DLD1 (cell line): ENCODE measurements at regions not wholly inside any gene's neighbourhood (a gene's known extent, or its start where the extent isn't known, plus 50 kb on each side); places are given as distances from the start of the nearest gene placed in this dataset.

ENCODE experiments used
- in situ Hi-C: cut with HindIII; loops from 2 replicates; pipeline ENCODE4 v1.10.0; 2017; ENCODE audit warnings: low sequenced_read_pairs

- in situ Hi-C loops: no loop called here
Observed at GRCh38 chr5:14019768-14020290, 75.3 kb upstream of the DNAH5 start.

GRCh38 chr5:14017904-14018303, 73.4 kb upstream of the DNAH5 start:
- in situ Hi-C loops: no loop called here

- in situ Hi-C loops: no loop called here
Observed at GRCh38 chr5:14016549-14016948, 72.1 kb upstream of the DNAH5 start.

- in situ Hi-C loops: no loop called here
Observed at GRCh38 chr5:14011089-14012020, 66.9 kb upstream of the DNAH5 start.

- in situ Hi-C loops: no loop called here
Observed at GRCh38 chr5:14009575-14009974, 65.1 kb upstream of the DNAH5 start.

- in situ Hi-C loops: no loop called here
Observed at GRCh38 chr5:14008819-14009311, 64.4 kb upstream of the DNAH5 start.

GRCh38 chr5:14006823-14007520, 62.5 kb upstream of the DNAH5 start:
- in situ Hi-C loops: no loop called here

- in situ Hi-C loops: no loop called here
Observed at GRCh38 chr5:14004598-14005394, 60.3 kb upstream of the DNAH5 start.

- in situ Hi-C loops: no loop called here
Observed at GRCh38 chr5:14003936-14004335, 59.4 kb upstream of the DNAH5 start.

- in situ Hi-C loops: no loop called here
Observed at GRCh38 chr5:14003513-14003912, 59.0 kb upstream of the DNAH5 start.

- in situ Hi-C loops: loop anchor here (25.0 kb wide), 4 partner anchors 114 to 664 kb away; partner anchors contain the start of gene OTULIN
Observed at GRCh38 chr5:13998254-13998653, 53.8 kb upstream of the DNAH5 start.

GRCh38 chr5:13997514-13997913, 53.0 kb upstream of the DNAH5 start:
- in situ Hi-C loops: loop anchor here (25.0 kb wide), 4 partner anchors 115 to 665 kb away; partner anchors contain the start of gene OTULIN

- in situ Hi-C loops: loop anchor here (25.0 kb wide), 4 partner anchors 118 to 668 kb away; partner anchors contain the start of gene OTULIN
Observed at GRCh38 chr5:13994621-13995253, 50.2 kb upstream of the DNAH5 start.
